ENCODE measurements at regions not wholly inside any gene's neighbourhood (a gene's known extent, or its start where the extent isn't known, plus 50 kb on each side); places are given as distances from the start of the nearest gene placed in this dataset.

- H3K27me3 ChIP-seq (ENCODE audit: insufficient read depth, low read length), result no peaks in the 10 kb centered on the region
- H3K79me2 ChIP-seq (ENCODE audit: insufficient read depth, low read length), result no peaks in the 10 kb centered on the region
- no peak overlapping the region for H3K4me2 ChIP-seq (ENCODE audit: low read length)
- DNase-seq (ENCODE audit: low read depth, low spot score), result no peak
- H4K20me1 ChIP-seq (ENCODE audit: insufficient read depth), result no peaks in the 10 kb centered on the region
- no peaks in the 10 kb centered on the region for H3K9me3 ChIP-seq (ENCODE audit: control insufficient read depth in 1 of 2, insufficient read depth in 1 of 2, low read depth in 1 of 2, low read length in 2 of 2)
- CTCF ChIA-PET, result no interaction called here
- H3K4me1 ChIP-seq (ENCODE audit: control insufficient read depth in 1 of 2, insufficient read depth in 2 of 2, low read length in 2 of 2), result no peaks in the 10 kb centered on the region
- TF ChIP-seq REST (IDR thresholded peaks at IDR 0.05; ENCODE audit: low read depth) (no peak), ATF3 (IDR thresholded peaks at IDR 0.05) (no peak), CEBPB (IDR thresholded peaks at IDR 0.05; ENCODE audit: low read depth) (no peak), TCF7L2 (IDR thresholded peaks at IDR 0.05; ENCODE audit: borderline replicate concordance, extremely low read depth, insufficient read depth, insufficient read length) (no peak), RAD21 (IDR thresholded peaks at IDR 0.05; ENCODE audit: low read depth) (no peak)
- BruUV-seq (replicated peaks), result no TSS peak
- no peaks in the 10 kb centered on the region for H3K36me3 ChIP-seq (ENCODE audit: control insufficient read depth in 1 of 2, insufficient read depth in 2 of 2, low read length in 2 of 2)
- H2AFZ ChIP-seq (ENCODE audit: low read depth, low read length, poor library complexity, severe bottlenecking), result no peak overlapping the region
- no peaks in the 10 kb centered on the region for H3K9me2 ChIP-seq (ENCODE audit: insufficient read depth)
- intact Hi-C loops (cut with micrococcal nuclease), result no loop called here
- POLR2A ChIA-PET, result no interaction called here
- H3K9ac ChIP-seq (ENCODE audit: low read length), result no peak overlapping the region
- ATAC-seq, result no peak
- no peak overlapping the region for H3K27ac ChIP-seq (ENCODE audit: low read depth, low read length)
- H3K4me3 ChIP-seq (replicated peaks in 1 of 2; ENCODE audit: low read depth in 1 of 2, low read length in 2 of 2), result no peak overlapping the region
- RAD21 ChIA-PET (ENCODE audit: low non-redundant PET in 1 of 2, low total read pairs in 2 of 2, uncharacterized antibody in 2 of 2, unreplicated experiment in 2 of 2), result no interaction called here
Observed at GRCh38 chr2:184394642-184395041, 203.7 kb upstream of the ZNF804A start.

- no peak for DNase-seq (ENCODE audit: low read depth, low spot score)
- ChIA-PET CTCF (no interaction called here), POLR2A (no interaction called here), RAD21 (ENCODE audit: low non-redundant PET in 1 of 2, low total read pairs in 2 of 2, uncharacterized antibody in 2 of 2, unreplicated experiment in 2 of 2) (no interaction called here)
- no peak overlapping the region for H3K27ac ChIP-seq (ENCODE audit: low read depth, low read length)
- no peak for ATAC-seq
- no TSS peak for BruUV-seq (replicated peaks)
- H3K9ac ChIP-seq (ENCODE audit: low read length), result no peak overlapping the region
- no peaks in the 10 kb centered on the region for H3K27me3 ChIP-seq (ENCODE audit: insufficient read depth, low read length)
- H3K36me3 ChIP-seq (ENCODE audit: control insufficient read depth in 1 of 2, insufficient read depth in 2 of 2, low read length in 2 of 2), result no peaks in the 10 kb centered on the region
- H3K79me2 ChIP-seq (ENCODE audit: insufficient read depth, low read length), result no peaks in the 10 kb centered on the region
- intact Hi-C loops (cut with micrococcal nuclease), result no loop called here
- no peaks in the 10 kb centered on the region for H3K9me2 ChIP-seq (ENCODE audit: insufficient read depth)
- H3K4me1 ChIP-seq (ENCODE audit: control insufficient read depth in 1 of 2, insufficient read depth in 2 of 2, low read length in 2 of 2), result no peaks in the 10 kb centered on the region
- no peak overlapping the region for H2AFZ ChIP-seq (ENCODE audit: low read depth, low read length, poor library complexity, severe bottlenecking)
- TF ChIP-seq REST (IDR thresholded peaks at IDR 0.05; ENCODE audit: low read depth) (peak; percentile 15; the same call in 1 of the 2 replicates), ZFX (IDR thresholded peaks at IDR 0.05) (no peak)
- H3K9me3 ChIP-seq (ENCODE audit: control insufficient read depth in 1 of 2, insufficient read depth in 1 of 2, low read depth in 1 of 2, low read length in 2 of 2), result no peaks in the 10 kb centered on the region
- H4K20me1 ChIP-seq (ENCODE audit: insufficient read depth), result no peaks in the 10 kb centered on the region
- no peak overlapping the region for H3K4me3 ChIP-seq (replicated peaks in 1 of 2; ENCODE audit: low read depth in 1 of 2, low read length in 2 of 2)
- no peak overlapping the region for H3K4me2 ChIP-seq (ENCODE audit: low read length)
Observed at GRCh38 chr2:184402381-184402780, 195.9 kb upstream of the ZNF804A start.
